ENCODE measurements at regions not wholly inside any gene's neighbourhood (a gene's known extent, or its start where the extent isn't known, plus 50 kb on each side); places are given as distances from the start of the nearest gene placed in this dataset.

GRCh38 chr22:48893288-48894063 is 934.2 kb downstream of the BRD1 start:
- Mint-ChIP-seq H3K4me3 (no peak overlapping the region), H3K27ac (no peak overlapping the region), H3K4me1 (no peaks in the 10 kb centered on the region), H3K27me3 (peaks cover 55% of the 10 kb centered on the region), H3K9me3 (no peaks in the 10 kb centered on the region)
- no peak for ATAC-seq
- no peak for DNase-seq

GRCh38 chr22:48892578-48893287 is 934.9 kb downstream of the BRD1 start:
- no peak for DNase-seq
- Mint-ChIP-seq H3K4me3 (no peak overlapping the region), H3K27ac (no peak overlapping the region), H3K27me3 (peaks cover 53% of the 10 kb centered on the region), H3K4me1 (no peaks in the 10 kb centered on the region), H3K9me3 (no peaks in the 10 kb centered on the region)
- no peak for ATAC-seq

GRCh38 chr22:48891688-48892577 is 935.7 kb downstream of the BRD1 start:
- Mint-ChIP-seq H3K4me1 (no peaks in the 10 kb centered on the region), H3K9me3 (no peaks in the 10 kb centered on the region), H3K27me3 (peaks cover 45% of the 10 kb centered on the region), H3K27ac (no peak overlapping the region), H3K4me3 (no peak overlapping the region)
- ATAC-seq (no peak), DNase-seq (no peak)

- H3K27me3 Mint-ChIP-seq = peaks cover 36% of the 10 kb centered on the region
- H3K27ac Mint-ChIP-seq = no peak overlapping the region
- H3K9me3 Mint-ChIP-seq = no peaks in the 10 kb centered on the region
- H3K4me3 Mint-ChIP-seq = no peak overlapping the region
- DNase-seq (no peak), ATAC-seq (no peak)
- H3K4me1 Mint-ChIP-seq = no peaks in the 10 kb centered on the region
Measured at GRCh38 chr22:48890693-48891554, 936.7 kb downstream of the BRD1 start.

- Mint-ChIP-seq H3K27me3 (peaks cover 28% of the 10 kb centered on the region), H3K4me1 (no peaks in the 10 kb centered on the region), H3K4me3 (no peak overlapping the region), H3K9me3 (no peaks in the 10 kb centered on the region), H3K27ac (no peak overlapping the region)
- no peak for DNase-seq
- ATAC-seq = no peak
Measured at GRCh38 chr22:48889887-48890692, 937.6 kb downstream of the BRD1 start.

- H3K27me3 Mint-ChIP-seq = peaks cover 21% of the 10 kb centered on the region
- H3K9me3 Mint-ChIP-seq = no peaks in the 10 kb centered on the region
- no peak for DNase-seq
- no peak for ATAC-seq
- no peaks in the 10 kb centered on the region for H3K4me1 Mint-ChIP-seq
- no peak overlapping the region for H3K4me3 Mint-ChIP-seq
- H3K27ac Mint-ChIP-seq = no peak overlapping the region
Measured at GRCh38 chr22:48889209-48889830, 938.4 kb downstream of the BRD1 start.

- Mint-ChIP-seq H3K9me3 (no peaks in the 10 kb centered on the region), H3K27me3 (peaks cover 16% of the 10 kb centered on the region), H3K27ac (no peak overlapping the region), H3K4me1 (no peaks in the 10 kb centered on the region), H3K4me3 (no peak overlapping the region)
- no peak for DNase-seq
- no peak for ATAC-seq
Measured at GRCh38 chr22:48888466-48889208, 939.0 kb downstream of the BRD1 start.

- Mint-ChIP-seq H3K27me3 (peaks cover 7% of the 10 kb centered on the region), H3K4me1 (no peaks in the 10 kb centered on the region), H3K9me3 (no peaks in the 10 kb centered on the region), H3K4me3 (no peak overlapping the region), H3K27ac (no peak overlapping the region)
- ATAC-seq = no peak
- no peak for DNase-seq
Measured at GRCh38 chr22:48887394-48888332, 940.0 kb downstream of the BRD1 start.

- Mint-ChIP-seq H3K9me3 (no peaks in the 10 kb centered on the region), H3K4me1 (no peaks in the 10 kb centered on the region), H3K27ac (no peak overlapping the region), H3K27me3 (no peaks in the 10 kb centered on the region), H3K4me3 (no peak overlapping the region)
- DNase-seq = no peak
- ATAC-seq = no peak
Measured at GRCh38 chr22:48886604-48887393, 940.9 kb downstream of the BRD1 start.

GRCh38 chr22:48885919-48886305 is 941.8 kb downstream of the BRD1 start:
- ATAC-seq (no peak), DNase-seq (no peak)
- no peaks in the 10 kb centered on the region for H3K9me3 Mint-ChIP-seq
- H3K27ac Mint-ChIP-seq = no peak overlapping the region
- H3K27me3 Mint-ChIP-seq = no peaks in the 10 kb centered on the region
- no peaks in the 10 kb centered on the region for H3K4me1 Mint-ChIP-seq
- H3K4me3 Mint-ChIP-seq = no peak overlapping the region

- no peak for ATAC-seq
- no peaks in the 10 kb centered on the region for H3K9me3 Mint-ChIP-seq
- H3K27ac Mint-ChIP-seq = no peak overlapping the region
- H3K4me1 Mint-ChIP-seq = no peaks in the 10 kb centered on the region
- no peak for DNase-seq
- no peaks in the 10 kb centered on the region for H3K27me3 Mint-ChIP-seq
- H3K4me3 Mint-ChIP-seq = no peak overlapping the region
Measured at GRCh38 chr22:48885271-48885918, 942.3 kb downstream of the BRD1 start.

- no peak overlapping the region for H3K4me3 Mint-ChIP-seq
- H3K27me3 Mint-ChIP-seq = no peaks in the 10 kb centered on the region
- no peak overlapping the region for H3K27ac Mint-ChIP-seq
- no peaks in the 10 kb centered on the region for H3K9me3 Mint-ChIP-seq
- no peak for ATAC-seq
- H3K4me1 Mint-ChIP-seq = no peaks in the 10 kb centered on the region
- DNase-seq = no peak
Measured at GRCh38 chr22:48884786-48885185, 942.9 kb downstream of the BRD1 start.

Data from stimulated activated naive CD8-positive, alpha-beta T cell treated with anti-CD3 and anti-CD28 coated beads, Interleukin-15, amount 100 ng/mL, for 72 hours (primary cell).